Brain pericyte (primary cell): ENCODE measurements at regions not wholly inside any gene's neighbourhood (a gene's known extent, or its start where the extent isn't known, plus 50 kb on each side); places are given as distances from the start of the nearest gene placed in this dataset.

Experiments used
- DNase-seq: peaks from one replicate; pipeline ENCODE4 v3.0.0-alpha.2; 2012; ENCODE audit warnings: low read depth, low spot score

GRCh38 chr12:124413915-124414314 lies 119.0 kb downstream of the RFLNA start:
- DNase-seq = no peak

- DNase-seq = no peak
These were observed 118.5 kb downstream of the RFLNA start for GRCh38 chr12:124413401-124413800.

GRCh38 chr12:124412646-124413015 lies 117.7 kb downstream of the RFLNA start:
- no peak for DNase-seq

GRCh38 chr12:124411953-124412645 lies 117.2 kb downstream of the RFLNA start:
- DNase-seq = no peak

GRCh38 chr12:124411281-124411878 lies 116.5 kb downstream of the RFLNA start:
- DNase-seq = no peak

GRCh38 chr12:124410354-124411175 lies 115.7 kb downstream of the RFLNA start:
- no peak for DNase-seq

- no peak for DNase-seq
These were observed 114.1 kb downstream of the RFLNA start for GRCh38 chr12:124408822-124409517.

- DNase-seq = no peak
These were observed 112.2 kb downstream of the RFLNA start for GRCh38 chr12:124407074-124407473.

GRCh38 chr12:124406043-124406442 lies 111.2 kb downstream of the RFLNA start:
- DNase-seq = no peak

- DNase-seq = no peak
These were observed 110.7 kb downstream of the RFLNA start for GRCh38 chr12:124405592-124405991.

GRCh38 chr12:124405151-124405550 lies 110.3 kb downstream of the RFLNA start:
- DNase-seq = no peak

GRCh38 chr12:124404162-124404784 lies 109.4 kb downstream of the RFLNA start:
- DNase-seq = no peak

- no peak for DNase-seq
These were observed 108.4 kb downstream of the RFLNA start for GRCh38 chr12:124403273-124403672.

- DNase-seq = no peak
These were observed 107.6 kb downstream of the RFLNA start for GRCh38 chr12:124402248-124403066.

- DNase-seq = no peak
These were observed 106.9 kb downstream of the RFLNA start for GRCh38 chr12:124401704-124402221.

GRCh38 chr12:124400124-124400523 lies 105.2 kb downstream of the RFLNA start:
- DNase-seq = no peak

- no peak for DNase-seq
These were observed 104.7 kb downstream of the RFLNA start for GRCh38 chr12:124399622-124400021.

- no peak for DNase-seq
These were observed 103.8 kb downstream of the RFLNA start for GRCh38 chr12:124398578-124399227.

GRCh38 chr12:124397807-124398577 lies 103.1 kb downstream of the RFLNA start:
- DNase-seq = no peak
